ENCODE measurements at regions not wholly inside any gene's neighbourhood (a gene's known extent, or its start where the extent isn't known, plus 50 kb on each side); places are given as distances from the start of the nearest gene placed in this dataset.

- Histone ChIP-seq H3K27ac (no peak overlapping the region), H3K4me1 (peaks cover 8% of the 10 kb centered on the region), H3K9me3 (no peaks in the 10 kb centered on the region), H3K4me3 (no peak overlapping the region), H3K36me3 (no peaks in the 10 kb centered on the region), H3K27me3 (no peaks in the 10 kb centered on the region)
- no peak for TF ChIP-seq POLR2AphosphoS5 (IDR thresholded peaks at IDR 0.05; ENCODE audit: insufficient read depth in 1 of 2, low read depth in 1 of 2)
- DNase-seq (ENCODE audit: extremely low spot score in 2 of 2) = no peak
- intact Hi-C loops (cut with DNase I) = no loop called here
Observed at GRCh38 chr12:102564026-102564425, 83.7 kb upstream of the IGF1 start.

- intact Hi-C loops (cut with DNase I) = no loop called here
- H3K27me3 ChIP-seq = no peaks in the 10 kb centered on the region
- TF ChIP-seq POLR2A (IDR thresholded peaks at IDR 0.05) (no peak), POLR2AphosphoS5 (IDR thresholded peaks at IDR 0.05; ENCODE audit: insufficient read depth in 1 of 2, low read depth in 1 of 2) (no peak), CTCF (IDR thresholded peaks at IDR 0.05) (no peak)
- no peaks in the 10 kb centered on the region for H3K36me3 ChIP-seq
- no peak overlapping the region for H3K27ac ChIP-seq
- H3K9me3 ChIP-seq = no peaks in the 10 kb centered on the region
- no peak overlapping the region for H3K4me3 ChIP-seq
- no peak for DNase-seq (ENCODE audit: extremely low spot score in 2 of 2)
- peaks cover 8% of the 10 kb centered on the region for H3K4me1 ChIP-seq
Observed at GRCh38 chr12:102562836-102563425, 82.6 kb upstream of the IGF1 start.

- Histone ChIP-seq H3K9me3 (no peaks in the 10 kb centered on the region), H3K27ac (no peak overlapping the region), H3K27me3 (no peaks in the 10 kb centered on the region), H3K4me3 (no peak overlapping the region), H3K36me3 (no peaks in the 10 kb centered on the region), H3K4me1 (peaks cover 7% of the 10 kb centered on the region)
- DNase-seq (ENCODE audit: extremely low spot score in 2 of 2) = no peak
- intact Hi-C loops (cut with DNase I) = no loop called here
- no peak for TF ChIP-seq POLR2A (IDR thresholded peaks at IDR 0.05)
- TF ChIP-seq CTCF (IDR thresholded peaks at IDR 0.05) = no peak
- no peak for TF ChIP-seq POLR2AphosphoS5 (IDR thresholded peaks at IDR 0.05; ENCODE audit: insufficient read depth in 1 of 2, low read depth in 1 of 2)
Observed at GRCh38 chr12:102551186-102551585, 70.8 kb upstream of the IGF1 start.

- intact Hi-C loops (cut with DNase I) = no loop called here
- Histone ChIP-seq H3K27ac (no peak overlapping the region), H3K4me1 (peaks cover 7% of the 10 kb centered on the region), H3K27me3 (no peaks in the 10 kb centered on the region), H3K36me3 (no peaks in the 10 kb centered on the region), H3K4me3 (no peak overlapping the region), H3K9me3 (no peaks in the 10 kb centered on the region)
- no peak for TF ChIP-seq POLR2AphosphoS5 (IDR thresholded peaks at IDR 0.05; ENCODE audit: insufficient read depth in 1 of 2, low read depth in 1 of 2)
- TF ChIP-seq CTCF (IDR thresholded peaks at IDR 0.05) = no peak
- TF ChIP-seq POLR2A (IDR thresholded peaks at IDR 0.05) = no peak
- DNase-seq (ENCODE audit: extremely low spot score in 2 of 2) = no peak
Observed at GRCh38 chr12:102549691-102550090, 69.3 kb upstream of the IGF1 start.

GRCh38 chr12:102548543-102548942, 68.2 kb upstream of the IGF1 start:
- no peak overlapping the region for H3K27ac ChIP-seq
- no peaks in the 10 kb centered on the region for H3K36me3 ChIP-seq
- peaks cover 7% of the 10 kb centered on the region for H3K4me1 ChIP-seq
- H3K4me3 ChIP-seq = no peak overlapping the region
- H3K27me3 ChIP-seq = no peaks in the 10 kb centered on the region
- TF ChIP-seq POLR2AphosphoS5 (IDR thresholded peaks at IDR 0.05; ENCODE audit: insufficient read depth in 1 of 2, low read depth in 1 of 2) (no peak), CTCF (IDR thresholded peaks at IDR 0.05) (no peak), POLR2A (IDR thresholded peaks at IDR 0.05) (no peak)
- intact Hi-C loops (cut with DNase I) = no loop called here
- DNase-seq (ENCODE audit: extremely low spot score in 2 of 2) = no peak
- no peaks in the 10 kb centered on the region for H3K9me3 ChIP-seq
